ENCODE measurements at regions not wholly inside any gene's neighbourhood (a gene's known extent, or its start where the extent isn't known, plus 50 kb on each side); places are given as distances from the start of the nearest gene placed in this dataset.
A peak's percentile ranks its signal among the peaks of the same experiment; 100 is the strongest.

DNA sequence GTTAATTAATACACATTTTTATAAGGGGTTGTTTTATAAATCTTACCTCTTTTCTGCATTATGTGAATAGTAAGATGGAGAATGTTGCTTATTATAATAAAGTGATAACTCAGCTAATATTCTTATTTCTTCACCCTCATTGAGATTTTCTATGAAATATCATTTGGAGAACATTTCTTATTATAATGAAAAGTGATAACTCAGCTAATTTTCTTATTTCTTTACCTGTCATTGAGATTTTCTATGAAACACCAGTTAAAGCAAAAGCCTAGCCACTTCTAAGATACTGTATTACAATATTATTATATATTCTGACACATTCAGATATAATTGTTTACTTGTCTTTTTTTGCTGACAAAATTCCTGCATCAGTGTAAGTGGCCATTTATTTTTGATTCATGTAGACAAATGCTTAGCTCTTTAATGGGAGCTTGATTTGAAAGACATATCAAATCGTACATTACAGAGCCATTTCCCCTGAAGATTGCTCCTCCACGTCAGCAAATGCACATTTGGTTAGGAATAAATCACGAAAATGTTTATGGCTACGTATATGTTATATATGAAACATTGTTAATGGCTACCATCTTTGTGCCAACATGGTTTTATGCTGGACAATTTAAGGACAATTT lies 427.5 kb downstream of the CHL1 start:
- no peak for DNase-seq (ENCODE audit: low read depth in 1 of 2, low spot score in 1 of 2)
- in situ Hi-C loops (cut with HindIII; ENCODE audit: low pct_unique_long_range_greater_than_20kb, low sequenced_read_pairs), result no loop called here
- no peak for TF ChIP-seq JUND (IDR thresholded peaks at IDR 0.05; ENCODE audit: low read depth)

GRCh38 chr3:632571-633170 lies 436.1 kb downstream of the CHL1 start:
- peak; percentile 44 to 84 for DNase-seq (ENCODE audit: low read depth in 1 of 2, low spot score in 1 of 2)
- in situ Hi-C loops (cut with HindIII; ENCODE audit: low pct_unique_long_range_greater_than_20kb, low sequenced_read_pairs), result no loop called here
- no peak for TF ChIP-seq JUND (IDR thresholded peaks at IDR 0.05; ENCODE audit: low read depth)

GRCh38 chr3:634511-634910 lies 437.9 kb downstream of the CHL1 start:
- no peak for TF ChIP-seq JUND (IDR thresholded peaks at IDR 0.05; ENCODE audit: low read depth)
- in situ Hi-C loops (cut with HindIII; ENCODE audit: low pct_unique_long_range_greater_than_20kb, low sequenced_read_pairs), result no loop called here
- DNase-seq (ENCODE audit: low read depth in 1 of 2, low spot score in 1 of 2), result no peak

GRCh38 chr3:635393-635792 lies 438.8 kb downstream of the CHL1 start:
- no peak for TF ChIP-seq JUND (IDR thresholded peaks at IDR 0.05; ENCODE audit: low read depth)
- in situ Hi-C loops (cut with HindIII; ENCODE audit: low pct_unique_long_range_greater_than_20kb, low sequenced_read_pairs), result no loop called here
- no peak for DNase-seq (ENCODE audit: low read depth in 1 of 2, low spot score in 1 of 2)

DNA sequence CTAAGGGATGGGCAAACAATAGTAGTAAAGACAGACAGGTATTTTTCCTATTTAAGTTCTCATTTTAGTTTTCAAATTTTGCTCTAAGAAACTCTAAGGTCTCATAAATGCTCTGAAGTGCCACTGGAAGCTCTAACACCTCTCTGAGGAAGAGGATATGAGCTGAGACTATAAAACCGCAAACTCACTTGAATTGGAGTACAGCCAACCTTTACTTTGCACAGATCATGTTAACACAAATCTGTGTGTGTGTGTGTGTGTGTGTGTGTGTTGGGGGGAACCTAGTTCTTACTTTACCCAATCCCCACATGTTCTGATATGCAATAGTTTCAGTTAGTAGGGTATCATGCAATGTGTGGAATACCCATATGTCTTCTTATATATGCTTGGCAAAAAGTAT lies 446.8 kb downstream of the CHL1 start:
- in situ Hi-C loops (cut with HindIII; ENCODE audit: low pct_unique_long_range_greater_than_20kb, low sequenced_read_pairs), result no loop called here
- TF ChIP-seq JUND (IDR thresholded peaks at IDR 0.05; ENCODE audit: low read depth), result no peak
- no peak for DNase-seq (ENCODE audit: low read depth in 1 of 2, low spot score in 1 of 2)

GRCh38 chr3:655824-656223 lies 437.0 kb upstream of the CNTN6 start:
- in situ Hi-C loops (cut with HindIII; ENCODE audit: low pct_unique_long_range_greater_than_20kb, low sequenced_read_pairs), result no loop called here

GRCh38 chr3:661356-661755 lies 431.5 kb upstream of the CNTN6 start:
- no peak for DNase-seq (ENCODE audit: low read depth in 1 of 2, low spot score in 1 of 2)
- in situ Hi-C loops (cut with HindIII; ENCODE audit: low pct_unique_long_range_greater_than_20kb, low sequenced_read_pairs), result no loop called here
- TF ChIP-seq JUND (IDR thresholded peaks at IDR 0.05; ENCODE audit: low read depth), result no peak

More at GRCh38 chr3:655824-656223, 437.0 kb upstream of the CNTN6 start:
- no peak for DNase-seq (ENCODE audit: low read depth in 1 of 2, low spot score in 1 of 2)
- TF ChIP-seq JUND (IDR thresholded peaks at IDR 0.05; ENCODE audit: low read depth), result no peak

GRCh38 chr3:674116-674515 lies 418.7 kb upstream of the CNTN6 start:
- no peak for TF ChIP-seq JUND (IDR thresholded peaks at IDR 0.05; ENCODE audit: low read depth)
- in situ Hi-C loops (cut with HindIII; ENCODE audit: low pct_unique_long_range_greater_than_20kb, low sequenced_read_pairs), result no loop called here
- no peak for DNase-seq (ENCODE audit: low read depth in 1 of 2, low spot score in 1 of 2)

DNA sequence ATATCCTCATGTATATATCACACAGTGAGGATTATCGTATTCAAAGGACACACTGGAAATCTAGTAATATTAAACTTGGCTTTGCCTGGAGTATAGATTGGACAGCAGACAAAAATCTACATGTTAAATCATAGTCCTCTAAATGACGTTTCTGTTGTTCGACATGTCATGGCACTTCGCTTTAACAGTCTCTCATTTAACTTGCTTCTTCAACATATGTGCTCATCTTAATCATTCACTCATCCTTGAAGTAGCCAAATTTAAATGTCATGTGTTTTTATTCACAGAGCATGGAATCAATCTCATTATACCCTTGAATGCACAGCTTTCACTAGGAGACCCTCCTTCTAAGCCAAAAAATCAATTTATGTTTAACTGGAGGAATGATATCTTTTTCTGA lies 417.0 kb upstream of the CNTN6 start:
- DNase-seq (ENCODE audit: low read depth in 1 of 2, low spot score in 1 of 2), result no peak
- in situ Hi-C loops (cut with HindIII; ENCODE audit: low pct_unique_long_range_greater_than_20kb, low sequenced_read_pairs), result no loop called here
- no peak for TF ChIP-seq JUND (IDR thresholded peaks at IDR 0.05; ENCODE audit: low read depth)

- no peak for TF ChIP-seq JUND (IDR thresholded peaks at IDR 0.05; ENCODE audit: low read depth)
- no peak for DNase-seq (ENCODE audit: low read depth in 1 of 2, low spot score in 1 of 2)
- in situ Hi-C loops (cut with HindIII; ENCODE audit: low pct_unique_long_range_greater_than_20kb, low sequenced_read_pairs), result no loop called here
Observed at GRCh38 chr3:683770-684169, 409.1 kb upstream of the CNTN6 start.

GRCh38 chr3:690770-691169 lies 402.1 kb upstream of the CNTN6 start:
- in situ Hi-C loops (cut with HindIII; ENCODE audit: low pct_unique_long_range_greater_than_20kb, low sequenced_read_pairs), result no loop called here
- no peak for TF ChIP-seq JUND (IDR thresholded peaks at IDR 0.05; ENCODE audit: low read depth)
- no peak for DNase-seq (ENCODE audit: low read depth in 1 of 2, low spot score in 1 of 2)

GRCh38 chr3:700514-700913 lies 392.3 kb upstream of the CNTN6 start:
- in situ Hi-C loops (cut with HindIII; ENCODE audit: low pct_unique_long_range_greater_than_20kb, low sequenced_read_pairs), result no loop called here
- TF ChIP-seq JUND (IDR thresholded peaks at IDR 0.05; ENCODE audit: low read depth), result no peak
- DNase-seq (ENCODE audit: low read depth in 1 of 2, low spot score in 1 of 2), result no peak

DNA sequence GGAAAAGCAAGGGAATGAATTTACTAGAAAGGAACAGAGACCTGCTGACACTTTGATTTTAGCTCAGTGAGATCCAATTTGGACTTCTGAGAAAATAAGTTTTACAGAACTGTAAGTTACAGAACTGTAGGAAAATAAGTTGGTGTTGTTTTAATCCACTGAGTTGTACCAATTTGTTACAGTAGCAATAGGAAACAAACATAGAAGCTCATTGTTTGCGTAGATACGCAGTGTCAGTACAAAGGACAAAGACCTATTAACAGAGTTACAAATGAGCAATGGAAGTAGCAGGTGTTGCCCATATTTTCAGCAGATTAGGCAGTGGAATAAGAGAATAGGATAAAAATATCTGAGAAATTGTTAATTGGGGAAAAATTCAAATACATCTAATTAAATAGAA lies 385.8 kb upstream of the CNTN6 start:
- TF ChIP-seq JUND (IDR thresholded peaks at IDR 0.05; ENCODE audit: low read depth), result no peak
- DNase-seq (ENCODE audit: low read depth in 1 of 2, low spot score in 1 of 2), result no peak
- in situ Hi-C loops (cut with HindIII; ENCODE audit: low pct_unique_long_range_greater_than_20kb, low sequenced_read_pairs), result no loop called here
